HepG2 (cell line): ENCODE measurements at regions not wholly inside any gene's neighbourhood (a gene's known extent, or its start where the extent isn't known, plus 50 kb on each side); places are given as distances from the start of the nearest gene placed in this dataset.

ENCODE experiments used
- FOXO1 ChIP-seq: sonication (generic); formaldehyde crosslinking; IDR thresholded peaks from 2 replicates; pipeline ENCODE4 v1.4.0; 2020; ENCODE audit warnings: missing genetic modification reagents
- MTF2 ChIP-seq: sonication (generic); formaldehyde crosslinking; IDR thresholded peaks from 2 replicates; pipeline ENCODE4 v1.5.0; 2020; ENCODE audit warnings: missing genetic modification reagents, borderline replicate concordance
- ZBTB40 ChIP-seq, 2 experiments: fragments of 450-650 bp in 1 of 2; sonication (generic) in 1 of 2; formaldehyde crosslinking in 1 of 2; IDR thresholded peaks; 2 replicates each; pipeline versions ENCODE4 v1.6.1 to v1.8.0; 2016 to 2022; ENCODE audit warnings: antibody characterized with exemption in 1 of 2, mild to moderate bottlenecking in 1 of 2, missing genetic modification reagents in 1 of 2
- ZNF253 ChIP-seq: sonication (generic); formaldehyde crosslinking; IDR thresholded peaks from 2 replicates; pipeline ENCODE4 v1.8.0; 2022; ENCODE audit warnings: mild to moderate bottlenecking, missing genetic modification reagents, borderline replicate concordance
- ZNF329 ChIP-seq: sonication (generic); formaldehyde crosslinking; IDR thresholded peaks from 2 replicates; pipeline ENCODE4 v1.9.0; 2021; ENCODE audit warnings: low read depth, mild to moderate bottlenecking, missing genetic modification reagents
- ZNF598 ChIP-seq: sonication (generic); formaldehyde crosslinking; IDR thresholded peaks from 2 replicates; pipeline ENCODE4 v1.5.1; 2020; ENCODE audit warnings: mild to moderate bottlenecking, missing genetic modification reagents, borderline replicate concordance
- TF ChIP-seq, protein P1 (sequence below): sonication (generic); formaldehyde crosslinking; IDR thresholded peaks from 2 replicates; pipeline ENCODE4 v1.4.0; 2020; ENCODE audit warnings: mild to moderate bottlenecking, missing genetic modification reagents, borderline replicate concordance
- TF ChIP-seq, protein P2 (sequence below): sonication (generic); formaldehyde crosslinking; IDR thresholded peaks from 2 replicates; pipeline ENCODE4 v1.4.0; 2020; ENCODE audit warnings: missing genetic modification reagents
- TF ChIP-seq, protein P3 (sequence below): sonication (generic); formaldehyde crosslinking; IDR thresholded peaks from 2 replicates; pipeline ENCODE4 v1.8.0; 2022; ENCODE audit warnings: missing genetic modification reagents, mild to moderate bottlenecking, inconsistent platforms, borderline replicate concordance

DNA sequence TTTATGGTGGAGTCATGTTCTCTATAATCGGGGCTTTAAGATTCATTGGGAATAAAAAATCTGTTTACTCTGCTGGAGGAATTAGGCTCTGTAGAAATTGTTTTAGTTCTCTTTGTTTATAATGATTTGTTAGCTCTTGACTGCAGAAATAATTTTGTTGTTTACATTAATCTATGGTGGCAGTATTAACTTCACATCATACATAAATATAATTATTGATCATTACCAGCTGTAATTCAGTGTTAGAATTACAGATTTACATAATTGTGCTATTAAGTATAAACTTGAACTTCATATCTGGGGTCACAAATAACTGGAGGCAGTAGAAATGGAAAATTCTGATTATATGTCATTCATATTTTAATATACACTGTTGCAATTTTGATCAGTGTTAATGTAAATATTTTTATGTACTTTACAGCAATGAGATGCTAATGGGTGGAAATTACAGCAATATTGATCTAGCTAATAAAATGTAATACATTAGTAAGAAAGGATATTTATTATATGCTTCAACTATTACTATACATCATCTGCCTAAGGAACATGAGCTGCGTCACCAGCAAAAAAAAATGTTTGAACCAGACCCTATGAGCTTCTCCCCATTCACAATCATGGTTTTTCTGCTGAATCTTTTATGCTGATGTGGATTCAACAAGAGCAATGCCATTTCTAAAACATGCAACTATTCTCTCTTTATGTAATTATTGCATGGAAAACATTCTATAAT lies 846.6 kb downstream of the NR2F1-AS1 start (continued):
- no peak for TF ChIP-seq ZBTB40 (IDR thresholded peaks at IDR 0.05)
- TF ChIP-seq ZBTB40 (CRISPR knock-in tag; IDR thresholded peaks at IDR 0.05) = no peak
- TF ChIP-seq, protein P1, sequence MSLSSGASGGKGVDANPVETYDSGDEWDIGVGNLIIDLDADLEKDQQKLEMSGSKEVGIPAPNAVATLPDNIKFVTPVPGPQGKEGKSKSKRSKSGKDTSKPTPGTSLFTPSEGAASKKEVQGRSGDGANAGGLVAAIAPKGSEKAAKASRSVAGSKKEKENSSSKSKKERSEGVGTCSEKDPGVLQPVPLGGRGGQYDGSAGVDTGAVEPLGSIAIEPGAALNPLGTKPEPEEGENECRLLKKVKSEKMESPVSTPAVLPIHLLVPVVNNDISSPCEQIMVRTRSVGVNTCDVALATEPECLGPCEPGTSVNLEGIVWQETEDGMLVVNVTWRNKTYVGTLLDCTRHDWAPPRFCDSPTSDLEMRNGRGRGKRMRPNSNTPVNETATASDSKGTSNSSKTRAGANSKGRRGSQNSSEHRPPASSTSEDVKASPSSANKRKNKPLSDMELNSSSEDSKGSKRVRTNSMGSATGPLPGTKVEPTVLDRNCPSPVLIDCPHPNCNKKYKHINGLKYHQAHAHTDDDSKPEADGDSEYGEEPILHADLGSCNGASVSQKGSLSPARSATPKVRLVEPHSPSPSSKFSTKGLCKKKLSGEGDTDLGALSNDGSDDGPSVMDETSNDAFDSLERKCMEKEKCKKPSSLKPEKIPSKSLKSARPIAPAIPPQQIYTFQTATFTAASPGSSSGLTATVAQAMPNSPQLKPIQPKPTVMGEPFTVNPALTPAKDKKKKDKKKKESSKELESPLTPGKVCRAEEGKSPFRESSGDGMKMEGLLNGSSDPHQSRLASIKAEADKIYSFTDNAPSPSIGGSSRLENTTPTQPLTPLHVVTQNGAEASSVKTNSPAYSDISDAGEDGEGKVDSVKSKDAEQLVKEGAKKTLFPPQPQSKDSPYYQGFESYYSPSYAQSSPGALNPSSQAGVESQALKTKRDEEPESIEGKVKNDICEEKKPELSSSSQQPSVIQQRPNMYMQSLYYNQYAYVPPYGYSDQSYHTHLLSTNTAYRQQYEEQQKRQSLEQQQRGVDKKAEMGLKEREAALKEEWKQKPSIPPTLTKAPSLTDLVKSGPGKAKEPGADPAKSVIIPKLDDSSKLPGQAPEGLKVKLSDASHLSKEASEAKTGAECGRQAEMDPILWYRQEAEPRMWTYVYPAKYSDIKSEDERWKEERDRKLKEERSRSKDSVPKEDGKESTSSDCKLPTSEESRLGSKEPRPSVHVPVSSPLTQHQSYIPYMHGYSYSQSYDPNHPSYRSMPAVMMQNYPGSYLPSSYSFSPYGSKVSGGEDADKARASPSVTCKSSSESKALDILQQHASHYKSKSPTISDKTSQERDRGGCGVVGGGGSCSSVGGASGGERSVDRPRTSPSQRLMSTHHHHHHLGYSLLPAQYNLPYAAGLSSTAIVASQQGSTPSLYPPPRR (CRISPR knock-in tag) = no peak
- TF ChIP-seq, protein P2, sequence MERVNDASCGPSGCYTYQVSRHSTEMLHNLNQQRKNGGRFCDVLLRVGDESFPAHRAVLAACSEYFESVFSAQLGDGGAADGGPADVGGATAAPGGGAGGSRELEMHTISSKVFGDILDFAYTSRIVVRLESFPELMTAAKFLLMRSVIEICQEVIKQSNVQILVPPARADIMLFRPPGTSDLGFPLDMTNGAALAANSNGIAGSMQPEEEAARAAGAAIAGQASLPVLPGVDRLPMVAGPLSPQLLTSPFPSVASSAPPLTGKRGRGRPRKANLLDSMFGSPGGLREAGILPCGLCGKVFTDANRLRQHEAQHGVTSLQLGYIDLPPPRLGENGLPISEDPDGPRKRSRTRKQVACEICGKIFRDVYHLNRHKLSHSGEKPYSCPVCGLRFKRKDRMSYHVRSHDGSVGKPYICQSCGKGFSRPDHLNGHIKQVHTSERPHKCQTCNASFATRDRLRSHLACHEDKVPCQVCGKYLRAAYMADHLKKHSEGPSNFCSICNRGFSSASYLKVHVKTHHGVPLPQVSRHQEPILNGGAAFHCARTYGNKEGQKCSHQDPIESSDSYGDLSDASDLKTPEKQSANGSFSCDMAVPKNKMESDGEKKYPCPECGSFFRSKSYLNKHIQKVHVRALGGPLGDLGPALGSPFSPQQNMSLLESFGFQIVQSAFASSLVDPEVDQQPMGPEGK (CRISPR knock-in tag) = no peak
- TF ChIP-seq ZNF253 (CRISPR knock-in tag) = no peak
- no peak for TF ChIP-seq MTF2
- no peak for TF ChIP-seq ZNF329 (CRISPR knock-in tag)
- no peak for TF ChIP-seq FOXO1 (CRISPR knock-in tag)
- TF ChIP-seq, protein P3, sequence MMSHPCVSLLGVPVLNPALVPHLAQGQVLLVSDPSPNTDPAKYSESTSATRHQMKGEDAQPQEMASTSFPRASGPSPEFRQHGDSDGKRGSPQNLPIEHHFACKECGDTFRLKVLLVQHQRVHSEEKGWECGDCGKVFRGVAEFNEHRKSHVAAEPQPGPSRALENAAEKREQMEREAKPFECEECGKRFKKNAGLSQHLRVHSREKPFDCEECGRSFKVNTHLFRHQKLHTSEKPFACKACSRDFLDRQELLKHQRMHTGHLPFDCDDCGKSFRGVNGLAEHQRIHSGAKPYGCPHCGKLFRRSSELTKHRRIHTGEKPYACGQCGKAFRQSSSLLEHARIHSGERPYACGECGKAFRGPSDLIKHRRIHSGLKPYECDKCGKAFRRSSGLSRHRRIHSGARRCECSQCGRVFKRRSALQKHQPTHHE (CRISPR knock-in tag) = no peak
- no peak for TF ChIP-seq ZNF598 (CRISPR knock-in tag)
